HepG2 (cell line): ENCODE measurements at regions not wholly inside any gene's neighbourhood (a gene's known extent, or its start where the extent isn't known, plus 50 kb on each side); places are given as distances from the start of the nearest gene placed in this dataset.

Experiments
- ATAC-seq: fragments of 200-7000 bp; cut with Tn5 transposase; 3 replicates; pipeline ENCODE4 v1.9.1; 2020; ENCODE audit warnings: mild to moderate bottlenecking, moderate library complexity
- BruUV-seq: library from RNA; stranded (reverse); fragments of 400-500 nt; replicated peaks from 2 replicates; lab custom pipeline; 2021; lab: Mats Ljungman, UMichigan
- CTCF ChIA-PET: fragments of 300-600 bp; formaldehyde crosslinking; extraction: SDS; loops from one replicate; lab custom pipeline; 2021; ENCODE audit warnings: low total read pairs, inconsistent platforms, low intra/inter-chr PET ratio; lab: Yijun Ruan, JAX
- POLR2A ChIA-PET: fragments of 350-600 bp; sonication (Branson Sonifier 250); formaldehyde crosslinking; loops from one replicate; lab custom pipeline; 2020; ENCODE audit warnings: antibody characterized with exemption, inconsistent platforms; lab: Yijun Ruan, JAX
- DNase-seq: peaks from one replicate; pipeline ENCODE4 v3.0.0-alpha.2; 2015; ENCODE audit warnings: low spot score
- FAIRE-seq: peaks from 3 replicates; lab custom pipeline; 2011; peaks lifted over from hg19 to GRCh38; lab: Jason Lieb, UNC
- H2AFZ ChIP-seq: one replicate; pipeline ENCODE4 v1.6.1; 2011; ENCODE audit warnings: low read length, inconsistent platforms
- H3K27ac ChIP-seq: fragments of 300-600 bp; 3 replicates; pipeline ENCODE4 v1.8.0; 2011; ENCODE audit warnings: mixed run types, mild to moderate bottlenecking, mixed read lengths, low read length, inconsistent platforms; ENCODE audit not compliant: insufficient read depth; ENCODE audit errors: extremely low read length
- H3K27me3 ChIP-seq, 2 experiments: fragments of 200-600 bp in 1 of 2; 2 replicates in 1 of 2; 3 replicates in 1 of 2; pipeline versions ENCODE4 v1.6.0 to v1.8.0; 2011; ENCODE audit warnings: low read length in 2 of 2, mild to moderate bottlenecking in 2 of 2, moderate library complexity in 2 of 2, inconsistent platforms in 1 of 2; ENCODE audit not compliant: insufficient read depth in 2 of 2, control insufficient read depth in 1 of 2
- H3K36me3 ChIP-seq, 2 experiments: fragments of 200-600 bp in 1 of 2; replicated peaks in 1 of 2; 2 replicates in 1 of 2; 3 replicates in 1 of 2; pipeline versions ENCODE4 v1.5.1 to v1.8.0; 2011; ENCODE audit warnings: low read length in 2 of 2, inconsistent platforms in 1 of 2; ENCODE audit not compliant: insufficient read depth in 2 of 2, control insufficient read depth in 1 of 2
- H3K4me1 ChIP-seq: 2 replicates; pipeline ENCODE4 v1.5.1; 2012; ENCODE audit warnings: low read length, inconsistent platforms; ENCODE audit not compliant: insufficient read depth
- H3K4me2 ChIP-seq: 2 replicates; pipeline ENCODE4 v1.6.0; 2011; ENCODE audit warnings: low read depth, low read length, inconsistent platforms
- H3K4me3 ChIP-seq, 3 experiments: fragments of 200-600 bp in 1 of 3; sonication (generic), shearing (Covaris generic) in 1 of 3; replicated peaks in 1 of 3; 2 replicates each; pipeline ENCODE4 v1.5.1; 2011 to 2016; ENCODE audit warnings: low read length in 3 of 3, inconsistent platforms in 2 of 3, low read depth in 2 of 3, mild to moderate bottlenecking in 2 of 3, control low read depth in 1 of 3, mixed read lengths in 1 of 3; ENCODE audit not compliant: insufficient read depth in 1 of 3
- H3K79me2 ChIP-seq: one replicate; pipeline ENCODE4 v1.6.1; 2011; ENCODE audit warnings: low read length, inconsistent platforms; ENCODE audit not compliant: insufficient read depth
- H3K9ac ChIP-seq: 2 replicates; pipeline ENCODE4 v1.6.0; 2011; ENCODE audit warnings: mild to moderate bottlenecking, low read depth, low read length, inconsistent platforms; ENCODE audit not compliant: insufficient read depth
- H3K9me3 ChIP-seq: 2 replicates; pipeline ENCODE4 v1.5.1; 2012; ENCODE audit warnings: mild to moderate bottlenecking, low read length
- H4K20me1 ChIP-seq: 2 replicates; pipeline ENCODE4 v1.6.0; 2011; ENCODE audit warnings: inconsistent platforms, mild to moderate bottlenecking, low read length, moderate library complexity; ENCODE audit not compliant: insufficient read depth
- ATF3 ChIP-seq: sonication (generic); formaldehyde crosslinking; IDR thresholded peaks from 2 replicates; pipeline ENCODE4 v1.4.0; 2020; ENCODE audit warnings: missing genetic modification reagents
- BCL6 ChIP-seq: IDR thresholded peaks from 2 replicates; pipeline ENCODE4 v1.6.1; 2016; ENCODE audit warnings: missing genetic modification reagents, missing compliant biosample characterization
- GPBP1L1 ChIP-seq: sonication (generic); formaldehyde crosslinking; IDR thresholded peaks from 2 replicates; pipeline ENCODE4 v1.5.0; 2020; ENCODE audit warnings: mild to moderate bottlenecking, missing genetic modification reagents
- KLF6 ChIP-seq: IDR thresholded peaks from 2 replicates; pipeline ENCODE4 v1.8.0; 2016; ENCODE audit warnings: missing biosample characterization, missing genetic modification reagents
- MAF1 ChIP-seq: sonication (generic); formaldehyde crosslinking; IDR thresholded peaks from 2 replicates; pipeline ENCODE4 v1.5.0; 2020; ENCODE audit warnings: missing genetic modification reagents, borderline replicate concordance
- MBNL3 ChIP-seq: fragments of 250-450 bp; sonication (Bioruptor Pico); conservative IDR thresholded peaks from 2 replicates; pipeline ENCODE4 v1.8.0; 2022; ENCODE audit warnings: mild to moderate bottlenecking, inconsistent platforms
- PAXIP1 ChIP-seq: sonication (generic); formaldehyde crosslinking; conservative IDR thresholded peaks from 2 replicates; pipeline ENCODE4 v1.4.0; 2020; ENCODE audit warnings: mild to moderate bottlenecking, missing genetic modification reagents, moderate library complexity
- RAD21 ChIP-seq: fragments of 450-650 bp; formaldehyde crosslinking; IDR thresholded peaks from 2 replicates; pipeline ENCODE4 v1.5.0; 2020; ENCODE audit warnings: mild to moderate bottlenecking
- RARG ChIP-seq: sonication (generic); formaldehyde crosslinking; IDR thresholded peaks from 2 replicates; pipeline ENCODE4 v1.4.0; 2020; ENCODE audit warnings: low read depth, mild to moderate bottlenecking, missing genetic modification reagents
- THRA ChIP-seq: sonication (generic); formaldehyde crosslinking; IDR thresholded peaks from 2 replicates; pipeline ENCODE4 v1.4.0; 2020; ENCODE audit warnings: missing genetic modification reagents, borderline replicate concordance
- TRIM24 ChIP-seq: sonication (generic); formaldehyde crosslinking; IDR thresholded peaks from 2 replicates; pipeline ENCODE4 v1.8.0; 2022; ENCODE audit warnings: mild to moderate bottlenecking, missing genetic modification reagents
- ZFP36L2 ChIP-seq: sonication (generic); formaldehyde crosslinking; IDR thresholded peaks from 2 replicates; pipeline ENCODE4 v1.4.0; 2020; ENCODE audit warnings: missing genetic modification reagents
- ZNF17 ChIP-seq: sonication (generic); formaldehyde crosslinking; IDR thresholded peaks from 2 replicates; pipeline ENCODE4 v1.5.0; 2020; ENCODE audit warnings: mild to moderate bottlenecking, missing genetic modification reagents
- ZNF362 ChIP-seq: sonication (generic); formaldehyde crosslinking; IDR thresholded peaks from 2 replicates; pipeline ENCODE4 v1.4.0; 2020; ENCODE audit warnings: missing genetic modification reagents, mild to moderate bottlenecking, borderline replicate concordance
- ZNF614 ChIP-seq: IDR thresholded peaks from 2 replicates; pipeline ENCODE4 v1.6.1; 2018; ENCODE audit warnings: missing biosample characterization, missing genetic modification reagents, inconsistent platforms, borderline replicate concordance
- ZNF619 ChIP-seq: sonication (generic); formaldehyde crosslinking; IDR thresholded peaks from 2 replicates; pipeline ENCODE4 v1.4.0; 2020; ENCODE audit warnings: mild to moderate bottlenecking, missing genetic modification reagents
- ZNF746 ChIP-seq: sonication (generic); formaldehyde crosslinking; IDR thresholded peaks from 2 replicates; pipeline ENCODE4 v1.8.0; 2022; ENCODE audit warnings: mild to moderate bottlenecking, missing genetic modification reagents
- ZNF777 ChIP-seq: sonication (generic); formaldehyde crosslinking; IDR thresholded peaks from 2 replicates; pipeline ENCODE4 v1.4.0; 2020; ENCODE audit warnings: missing genetic modification reagents
- WGBS: methylation state at CpG from one replicate; pipeline ENCODE4 v1.1.6; 2017; ENCODE audit warnings: low lambda C conversion rate; 5-methylcytosine and 5-hydroxymethylcytosine counted together
- in situ Hi-C: cut with HindIII; loops from 2 replicates; pipeline ENCODE4 v1.10.0; 2017; ENCODE audit warnings: low pct_unique_long_range_greater_than_20kb; ENCODE audit not compliant: extremely low pct_ligation_motif_present
- intact Hi-C: fragments of 100-400 bp; cut with micrococcal nuclease; formaldehyde crosslinking; loops from one replicate; pipeline ENCODE4 v1.10.0; 2022; ENCODE audit not compliant: unreplicated experiment

- ATAC-seq: no peak
- no TSS peak for BruUV-seq
- POLR2A ChIA-PET: no interaction called here
- no peak for DNase-seq
- Histone ChIP-seq H3K4me2 (no peak overlapping the region), H3K9me3 (no peaks in the 10 kb centered on the region), H2AFZ (no peak overlapping the region), H3K36me3 (no peaks in the 10 kb centered on the region), H3K9ac (no peak overlapping the region), H3K27ac (no peak overlapping the region), H3K27me3 (peaks cover 9 to 34% of the 10 kb centered on the region in 2 experiments; a peak in 3 of 5 replicates), H3K4me3 (no peak overlapping the region), H3K79me2 (no peaks in the 10 kb centered on the region), H3K4me1 (no peaks in the 10 kb centered on the region), H4K20me1 (no peaks in the 10 kb centered on the region)
- 14% methylated on average over 15 of the region's 18 CpGs for WGBS
- CTCF ChIA-PET: no interaction called here
- in situ Hi-C loops: no loop called here
- intact Hi-C loops: no loop called here
- no peak for FAIRE-seq
- TF ChIP-seq KLF6 (no peak), ZNF614 (CRISPR knock-in tag) (no peak), ZNF746 (CRISPR knock-in tag) (no peak), PAXIP1 (CRISPR knock-in tag) (no peak), ZNF777 (CRISPR knock-in tag) (no peak), ATF3 (CRISPR knock-in tag) (no peak), RAD21 (no peak), ZNF362 (CRISPR knock-in tag) (no peak), MBNL3 (CRISPR knock-in tag) (no peak), MAF1 (CRISPR knock-in tag) (no peak), BCL6 (CRISPR knock-in tag) (no peak), GPBP1L1 (no peak), ZNF17 (CRISPR knock-in tag) (no peak), ZNF619 (CRISPR knock-in tag) (no peak), TRIM24 (CRISPR knock-in tag) (no peak), RARG (CRISPR knock-in tag) (no peak), THRA (CRISPR knock-in tag) (no peak), ZFP36L2 (CRISPR knock-in tag) (no peak)
Observed at GRCh38 chr16:87051526-87052320, 265.5 kb downstream of the C16orf95 start.
